ENCODE measurements at regions not wholly inside any gene's neighbourhood (a gene's known extent, or its start where the extent isn't known, plus 50 kb on each side); places are given as distances from the start of the nearest gene placed in this dataset.
"Not testable (repeated sequence)": the region's sequence is repeated elsewhere in the genome, so short reads cannot be mapped to it uniquely, and the experiment has no call there.

DNA sequence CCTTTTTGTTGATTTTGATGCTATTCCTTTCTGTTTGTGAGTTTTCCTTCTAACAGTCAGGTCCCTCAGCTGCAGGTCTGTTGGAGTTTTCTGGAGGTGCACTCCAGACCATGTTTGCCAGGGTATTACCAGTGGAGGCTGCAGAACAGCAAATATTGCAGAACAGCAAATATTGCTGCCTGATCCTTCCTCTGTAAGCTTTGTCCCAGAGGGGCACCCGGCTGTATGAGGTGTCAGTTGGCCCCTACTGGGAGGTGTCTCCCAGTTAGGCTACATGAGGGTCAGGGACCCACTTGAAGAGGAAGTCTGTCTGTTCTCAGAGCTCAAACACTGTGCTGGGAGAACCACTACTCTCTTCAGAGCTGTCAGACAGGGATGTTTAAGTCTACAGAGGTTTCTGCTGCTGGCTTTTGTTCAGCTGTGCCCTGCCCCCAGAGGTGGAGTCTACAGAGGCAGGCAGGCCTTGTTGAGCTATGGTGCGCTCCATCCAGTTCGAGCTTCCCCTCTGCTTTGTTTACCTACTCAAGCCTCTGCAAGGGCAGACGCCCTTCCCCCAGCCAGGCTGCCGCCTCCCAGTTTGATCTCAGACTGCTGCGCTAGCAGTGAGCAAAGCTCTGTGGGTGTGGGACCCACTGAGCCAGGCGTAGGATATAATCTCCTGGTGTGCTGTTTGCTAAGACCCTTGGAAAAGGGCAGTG is 70.3 kb upstream of the CECR2 start:
- H3K27ac ChIP-seq (ENCODE audit: low read depth, low read length); H3K36me3 ChIP-seq (ENCODE audit: control insufficient read depth, insufficient read depth, low read length); H3K4me3 ChIP-seq (ENCODE audit: low read depth, low read length); H3K27me3 ChIP-seq (ENCODE audit: control insufficient read depth, insufficient read depth, low read length); H3K4me1 ChIP-seq (ENCODE audit: control insufficient read depth, insufficient read depth, low read length); H3K9me3 ChIP-seq (ENCODE audit: control insufficient read depth, insufficient read depth, low read length); DNase-seq (ENCODE audit: low read depth in 4 of 6, low spot score in 6 of 6): not testable (repeated sequence)
- WGBS (ENCODE audit: insufficient coverage): 87% methylated on average over 6 of the region's 7 CpGs

DNA sequence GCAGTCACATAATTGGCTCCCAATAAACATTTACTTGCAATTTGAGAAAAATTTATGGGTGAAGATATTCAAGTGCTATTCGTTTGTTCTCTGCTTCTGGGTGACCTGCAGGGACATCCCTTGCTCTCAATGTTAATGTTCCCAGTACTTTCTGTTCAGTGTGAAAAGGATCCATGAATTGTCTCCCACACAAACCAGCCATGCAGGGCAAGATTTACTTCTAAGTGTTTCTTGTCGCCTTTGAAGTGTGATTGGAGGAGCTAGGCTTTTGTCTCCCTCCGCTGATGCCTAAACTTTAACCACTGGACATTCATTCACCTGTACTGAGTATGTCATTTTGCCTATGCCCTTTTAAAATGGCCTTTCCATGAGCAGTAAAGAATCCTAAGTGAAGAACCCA is 66.4 kb upstream of the ADA2 start:
- Histone ChIP-seq H3K27ac (ENCODE audit: low read depth, low read length) (no peak overlapping the region), H3K27me3 (ENCODE audit: control insufficient read depth, insufficient read depth, low read length) (no peaks in the 10 kb centered on the region), H3K36me3 (ENCODE audit: control insufficient read depth, insufficient read depth, low read length) (no peaks in the 10 kb centered on the region), H3K9me3 (ENCODE audit: control insufficient read depth, insufficient read depth, low read length) (no peaks in the 10 kb centered on the region), H3K4me3 (ENCODE audit: low read depth, low read length) (no peak overlapping the region), H3K4me1 (ENCODE audit: control insufficient read depth, insufficient read depth, low read length) (peaks cover 7% of the 10 kb centered on the region)
- peak in 1 of 6 donors; percentile 18 for DNase-seq (ENCODE audit: low read depth in 4 of 6, low spot score in 6 of 6)
- 43% methylated on average over 1 of the region's 3 CpGs for WGBS (ENCODE audit: insufficient coverage)

DNA sequence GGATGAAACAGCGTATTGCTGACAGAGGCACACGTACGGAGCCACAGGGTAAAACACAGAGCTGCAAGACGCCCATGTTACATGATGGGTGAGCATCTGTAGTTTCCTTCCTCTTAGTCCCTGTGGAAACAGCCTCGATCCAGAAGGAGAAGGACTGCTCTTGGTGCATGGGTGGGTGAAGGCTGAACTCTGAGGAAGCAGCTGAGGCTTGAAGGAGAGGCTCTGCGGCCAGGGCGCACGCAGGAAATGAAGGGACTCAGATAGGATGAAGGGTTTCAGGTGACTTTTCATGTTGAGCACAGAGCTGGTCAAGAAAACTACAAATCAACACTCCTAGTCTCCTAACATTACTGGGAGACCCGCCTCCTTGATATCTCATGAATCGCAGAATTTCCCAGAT is 65.7 kb upstream of the ADA2 start:
- Histone ChIP-seq H3K9me3 (ENCODE audit: control insufficient read depth, insufficient read depth, low read length) (no peaks in the 10 kb centered on the region), H3K4me3 (ENCODE audit: low read depth, low read length) (no peak overlapping the region), H3K4me1 (ENCODE audit: control insufficient read depth, insufficient read depth, low read length) (peaks cover 7% of the 10 kb centered on the region), H3K27me3 (ENCODE audit: control insufficient read depth, insufficient read depth, low read length) (no peaks in the 10 kb centered on the region), H3K27ac (ENCODE audit: low read depth, low read length) (no peak overlapping the region), H3K36me3 (ENCODE audit: control insufficient read depth, insufficient read depth, low read length) (no peaks in the 10 kb centered on the region)
- DNase-seq (ENCODE audit: low read depth in 4 of 6, low spot score in 6 of 6): no peak
- 86% methylated on average over 7 of the region's 10 CpGs for WGBS (ENCODE audit: insufficient coverage)

DNA sequence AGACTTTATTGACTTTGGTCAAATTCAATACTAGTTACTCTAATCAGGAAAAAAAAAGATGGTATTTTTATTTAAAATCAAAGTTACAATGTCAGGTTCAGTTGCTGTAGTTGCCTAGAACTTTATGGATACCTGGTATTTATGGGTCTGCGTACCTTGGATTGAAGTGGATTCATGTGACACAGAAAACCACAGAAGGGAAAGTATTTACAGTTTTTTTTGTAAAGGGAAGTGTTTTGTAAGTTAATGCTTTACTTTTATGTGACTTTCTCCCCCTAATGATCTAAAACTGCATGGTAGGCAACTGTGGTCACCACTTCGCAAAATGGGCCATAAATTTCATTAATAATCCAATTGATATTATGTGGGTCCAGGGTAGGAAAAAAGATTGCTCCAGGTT is 65.2 kb upstream of the ADA2 start:
- H3K36me3 ChIP-seq (ENCODE audit: control insufficient read depth, insufficient read depth, low read length): no peaks in the 10 kb centered on the region
- WGBS (ENCODE audit: insufficient coverage): 100% methylated on average over 1 of the region's 2 CpGs
- peaks cover 7% of the 10 kb centered on the region for H3K4me1 ChIP-seq (ENCODE audit: control insufficient read depth, insufficient read depth, low read length)
- DNase-seq (ENCODE audit: low read depth in 4 of 6, low spot score in 6 of 6): no peak
- H3K27ac ChIP-seq (ENCODE audit: low read depth, low read length): no peak overlapping the region
- H3K27me3 ChIP-seq (ENCODE audit: control insufficient read depth, insufficient read depth, low read length): no peaks in the 10 kb centered on the region
- no peaks in the 10 kb centered on the region for H3K9me3 ChIP-seq (ENCODE audit: control insufficient read depth, insufficient read depth, low read length)
- no peak overlapping the region for H3K4me3 ChIP-seq (ENCODE audit: low read depth, low read length)

DNA sequence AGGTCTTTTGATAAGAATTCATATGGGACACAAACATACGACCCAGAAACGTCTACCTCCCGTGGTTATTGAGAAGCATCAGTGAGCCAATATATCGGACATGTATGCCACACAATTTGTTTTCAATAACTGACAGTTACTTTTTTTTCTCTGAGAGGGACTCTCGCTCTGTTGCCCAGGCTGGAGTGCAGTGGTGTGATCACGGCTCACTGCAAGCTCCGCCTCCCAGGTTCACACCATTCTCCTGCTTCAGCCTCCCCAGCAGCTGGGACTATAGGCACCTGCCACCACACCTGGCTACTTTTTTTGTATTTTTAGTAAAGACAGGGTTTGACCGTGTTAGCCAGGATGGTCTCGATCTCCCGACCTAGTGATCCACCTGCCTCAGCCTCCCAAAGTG is 64.6 kb upstream of the ADA2 start:
- not testable (repeated sequence) for H3K27ac ChIP-seq (ENCODE audit: low read depth, low read length); H3K4me3 ChIP-seq (ENCODE audit: low read depth, low read length); DNase-seq (ENCODE audit: low read depth in 4 of 6, low spot score in 6 of 6); H3K9me3 ChIP-seq (ENCODE audit: control insufficient read depth, insufficient read depth, low read length); H3K36me3 ChIP-seq (ENCODE audit: control insufficient read depth, insufficient read depth, low read length); H3K27me3 ChIP-seq (ENCODE audit: control insufficient read depth, insufficient read depth, low read length); H3K4me1 ChIP-seq (ENCODE audit: control insufficient read depth, insufficient read depth, low read length)
- WGBS (ENCODE audit: insufficient coverage): 98% methylated on average over 7 of the region's 10 CpGs

DNA sequence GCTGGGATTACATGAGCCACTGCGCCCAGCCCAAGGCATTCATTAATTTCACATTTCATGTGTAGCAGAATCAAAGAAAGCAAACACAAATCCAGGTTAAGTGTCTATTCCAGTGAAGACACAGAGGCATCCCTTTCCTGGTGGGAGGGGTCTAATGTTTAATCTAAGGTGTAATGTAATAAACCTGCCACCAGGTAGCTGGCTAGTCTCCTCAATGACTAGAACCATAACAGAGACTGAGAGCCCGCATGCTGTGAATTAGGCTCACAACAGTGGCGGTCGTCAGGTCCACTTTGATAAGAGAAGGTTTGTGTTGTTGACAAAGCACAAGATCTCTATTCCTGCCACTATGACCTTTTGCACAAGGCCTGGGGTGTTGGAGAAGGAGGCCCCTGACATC is 64.2 kb upstream of the ADA2 start:
- no peaks in the 10 kb centered on the region for H3K36me3 ChIP-seq (ENCODE audit: control insufficient read depth, insufficient read depth, low read length)
- no peak for DNase-seq (ENCODE audit: low read depth in 4 of 6, low spot score in 6 of 6)
- H3K9me3 ChIP-seq (ENCODE audit: control insufficient read depth, insufficient read depth, low read length): no peaks in the 10 kb centered on the region
- no peak overlapping the region for H3K4me3 ChIP-seq (ENCODE audit: low read depth, low read length)
- no peak overlapping the region for H3K27ac ChIP-seq (ENCODE audit: low read depth, low read length)
- peaks cover 2% of the 10 kb centered on the region for H3K4me1 ChIP-seq (ENCODE audit: control insufficient read depth, insufficient read depth, low read length)
- 100% methylated on average over 1 of the region's 4 CpGs for WGBS (ENCODE audit: insufficient coverage)
- no peaks in the 10 kb centered on the region for H3K27me3 ChIP-seq (ENCODE audit: control insufficient read depth, insufficient read depth, low read length)

DNA sequence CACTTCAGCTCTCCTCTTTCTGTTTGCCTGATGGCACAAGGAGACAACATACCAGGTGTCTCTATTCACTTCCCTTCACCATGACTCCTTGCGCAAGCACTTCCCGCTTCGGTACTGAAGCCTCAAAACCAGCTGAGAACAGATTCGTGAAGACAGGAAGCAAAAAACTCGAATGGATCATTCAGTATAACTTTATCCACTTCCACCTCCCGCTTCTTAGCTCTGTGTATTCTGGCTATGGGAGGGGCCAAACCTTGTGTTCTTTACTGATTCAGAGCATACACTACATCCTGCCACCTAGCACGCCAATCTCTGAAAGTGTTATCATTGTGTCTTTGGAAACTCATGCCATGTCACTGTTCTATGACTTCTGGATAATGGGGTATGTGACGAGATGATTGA is 62.2 kb upstream of the ADA2 start:
- Histone ChIP-seq H3K27ac (ENCODE audit: low read depth, low read length) (no peak overlapping the region), H3K4me3 (ENCODE audit: low read depth, low read length) (no peak overlapping the region), H3K9me3 (ENCODE audit: control insufficient read depth, insufficient read depth, low read length) (no peaks in the 10 kb centered on the region), H3K4me1 (ENCODE audit: control insufficient read depth, insufficient read depth, low read length) (no peaks in the 10 kb centered on the region), H3K36me3 (ENCODE audit: control insufficient read depth, insufficient read depth, low read length) (no peaks in the 10 kb centered on the region), H3K27me3 (ENCODE audit: control insufficient read depth, insufficient read depth, low read length) (no peaks in the 10 kb centered on the region)
- DNase-seq (ENCODE audit: low read depth in 4 of 6, low spot score in 6 of 6): no peak
- 80% methylated on average over 2 of the region's 8 CpGs for WGBS (ENCODE audit: insufficient coverage)

DNA sequence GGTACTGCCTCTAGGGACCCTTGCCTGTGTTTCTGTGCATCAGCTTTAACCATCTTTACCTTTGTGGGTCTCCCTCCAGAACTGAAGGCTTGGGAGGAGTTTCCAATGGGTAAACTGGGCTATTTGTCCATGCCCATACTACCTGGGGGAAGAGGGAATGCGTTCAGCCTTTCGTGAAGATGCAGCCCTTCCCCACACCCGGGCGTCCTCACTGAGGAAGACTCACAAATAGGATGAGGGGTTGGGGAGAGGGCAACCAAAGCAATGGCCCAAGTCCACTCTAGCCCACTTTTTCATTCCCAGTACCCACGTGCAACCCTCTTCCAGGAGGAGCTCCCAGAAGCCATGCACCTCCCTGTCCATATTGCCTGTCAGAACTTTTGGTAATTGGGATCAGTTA is 61.8 kb upstream of the ADA2 start:
- 89% methylated on average over 2 of the region's 5 CpGs for WGBS (ENCODE audit: insufficient coverage)
- H3K27ac ChIP-seq (ENCODE audit: low read depth, low read length): no peak overlapping the region
- no peaks in the 10 kb centered on the region for H3K4me1 ChIP-seq (ENCODE audit: control insufficient read depth, insufficient read depth, low read length)
- H3K27me3 ChIP-seq (ENCODE audit: control insufficient read depth, insufficient read depth, low read length): no peaks in the 10 kb centered on the region
- no peaks in the 10 kb centered on the region for H3K9me3 ChIP-seq (ENCODE audit: control insufficient read depth, insufficient read depth, low read length)
- DNase-seq (ENCODE audit: low read depth in 4 of 6, low spot score in 6 of 6): no peak
- H3K4me3 ChIP-seq (ENCODE audit: low read depth, low read length): no peak overlapping the region
- no peaks in the 10 kb centered on the region for H3K36me3 ChIP-seq (ENCODE audit: control insufficient read depth, insufficient read depth, low read length)

DNA sequence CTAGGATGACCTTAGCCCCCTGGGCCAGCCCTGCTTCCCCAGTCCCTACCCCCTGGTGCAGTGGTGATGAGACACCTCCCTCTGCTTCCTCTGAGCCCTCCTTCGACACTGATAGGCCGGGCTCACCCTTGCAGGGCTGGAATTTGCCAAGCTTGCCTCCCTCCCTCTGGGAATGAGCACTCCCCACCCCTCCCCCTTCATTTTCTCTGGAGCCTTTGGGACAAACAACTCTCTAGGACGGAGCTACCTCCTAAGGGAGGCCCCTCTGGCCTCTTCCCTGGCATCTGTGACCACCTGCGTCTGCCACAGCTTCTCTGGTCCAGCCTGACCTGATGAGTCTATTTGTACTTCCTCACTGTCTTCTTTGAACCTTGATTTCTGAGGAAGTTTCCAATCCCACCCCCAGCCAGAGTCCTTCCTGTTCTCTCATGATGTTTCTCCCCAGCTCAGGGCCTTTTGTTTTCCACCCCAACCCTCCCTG is 53.3 kb upstream of the ADA2 start:
- Histone ChIP-seq H3K4me3 (ENCODE audit: low read depth, low read length) (no peak overlapping the region), H3K4me1 (ENCODE audit: control insufficient read depth, insufficient read depth, low read length) (peaks cover 8% of the 10 kb centered on the region), H3K27ac (ENCODE audit: low read depth, low read length) (no peak overlapping the region), H3K9me3 (ENCODE audit: control insufficient read depth, insufficient read depth, low read length) (no peaks in the 10 kb centered on the region), H3K36me3 (ENCODE audit: control insufficient read depth, insufficient read depth, low read length) (no peaks in the 10 kb centered on the region), H3K27me3 (ENCODE audit: control insufficient read depth, insufficient read depth, low read length) (no peaks in the 10 kb centered on the region)
- no peak for DNase-seq (ENCODE audit: low read depth in 4 of 6, low spot score in 6 of 6)
- 40% methylated on average over 4 of the region's 4 CpGs for WGBS (ENCODE audit: insufficient coverage)

DNA sequence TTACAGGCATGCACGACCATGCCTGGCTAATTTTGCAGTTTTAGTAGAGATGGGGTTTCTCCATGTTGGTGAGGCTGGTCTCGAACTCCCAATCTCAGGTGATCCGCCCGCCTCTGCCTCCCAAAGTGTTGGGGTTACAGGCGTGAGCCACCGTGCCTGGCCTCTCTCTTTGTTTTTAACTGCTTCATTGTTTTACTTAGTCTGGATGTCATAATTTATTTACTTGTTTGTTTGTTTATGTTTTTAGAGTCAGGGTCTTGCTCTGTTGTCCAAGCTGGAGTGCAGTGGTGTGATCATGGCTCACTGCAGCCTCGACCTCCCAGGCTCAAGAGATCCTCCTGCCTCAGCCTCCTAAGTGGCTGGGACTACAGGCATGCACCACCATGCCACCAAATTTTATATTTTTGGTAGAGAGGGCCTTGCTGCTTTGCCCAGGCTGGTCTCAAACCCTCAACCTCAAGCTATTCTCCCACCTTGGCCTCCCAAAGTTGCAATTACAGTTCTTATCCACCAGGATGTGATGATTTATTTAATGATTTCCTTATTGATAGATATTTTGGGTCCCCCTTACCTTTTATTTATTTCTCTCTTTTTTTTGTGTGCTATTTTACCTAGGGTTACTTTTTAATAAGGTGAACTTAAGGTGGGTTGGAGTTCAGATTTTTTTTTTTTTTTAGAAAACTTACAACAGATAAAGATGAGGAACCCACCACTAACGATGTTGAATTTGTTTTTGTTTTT is 52.6 kb upstream of the ADA2 start:
- peaks cover 11% of the 10 kb centered on the region for H3K4me1 ChIP-seq (ENCODE audit: control insufficient read depth, insufficient read depth, low read length)
- no peaks in the 10 kb centered on the region for H3K27me3 ChIP-seq (ENCODE audit: control insufficient read depth, insufficient read depth, low read length)
- H3K9me3 ChIP-seq (ENCODE audit: control insufficient read depth, insufficient read depth, low read length): no peaks in the 10 kb centered on the region
- DNase-seq (ENCODE audit: low read depth in 4 of 6, low spot score in 6 of 6): no peak
- no peak overlapping the region for H3K27ac ChIP-seq (ENCODE audit: low read depth, low read length)
- no peaks in the 10 kb centered on the region for H3K36me3 ChIP-seq (ENCODE audit: control insufficient read depth, insufficient read depth, low read length)
- H3K4me3 ChIP-seq (ENCODE audit: low read depth, low read length): no peak overlapping the region
- 92% methylated on average over 5 of the region's 8 CpGs for WGBS (ENCODE audit: insufficient coverage)

All from spinal cord (tissue), 9 donors.